GM21619 (cell line): ENCODE measurements at regions not wholly inside any gene's neighbourhood (a gene's known extent, or its start where the extent isn't known, plus 50 kb on each side); places are given as distances from the start of the nearest gene placed in this dataset.

ENCODE experiments used
- ATAC-seq: cut with Tn5 transposase; IDR thresholded peaks from one replicate; pipeline ENCODE4 v1.9.1; 2021; ENCODE audit not compliant: unreplicated experiment

GRCh38 chr13:63436325-63436668 lies 2020.6 kb upstream of the PCDH20 start:
- ATAC-seq = no peak

- no peak for ATAC-seq
These were observed 2020.1 kb upstream of the PCDH20 start for GRCh38 chr13:63435667-63436324.

- no peak for ATAC-seq
These were observed 2018.0 kb upstream of the PCDH20 start for GRCh38 chr13:63433546-63434150.

- no peak for ATAC-seq
These were observed 2011.5 kb upstream of the PCDH20 start for GRCh38 chr13:63427170-63427569.

GRCh38 chr13:63425131-63425530 lies 2009.5 kb upstream of the PCDH20 start:
- no peak for ATAC-seq

GRCh38 chr13:63421123-63421522 lies 2005.5 kb upstream of the PCDH20 start:
- no peak for ATAC-seq

GRCh38 chr13:63420685-63421084 lies 2005.0 kb upstream of the PCDH20 start:
- ATAC-seq = no peak

GRCh38 chr13:63414247-63414646 lies 1998.6 kb upstream of the PCDH20 start:
- no peak for ATAC-seq

GRCh38 chr13:63409791-63410351 lies 1994.2 kb upstream of the PCDH20 start:
- ATAC-seq = no peak

- ATAC-seq = no peak
These were observed 1992.9 kb upstream of the PCDH20 start for GRCh38 chr13:63408331-63409189.

- no peak for ATAC-seq
These were observed 1988.1 kb upstream of the PCDH20 start for GRCh38 chr13:63403733-63404132.

GRCh38 chr13:63396746-63397145 lies 1981.1 kb upstream of the PCDH20 start:
- no peak for ATAC-seq

- no peak for ATAC-seq
These were observed 1977.5 kb upstream of the PCDH20 start for GRCh38 chr13:63393112-63393511.

GRCh38 chr13:63389756-63390155 lies 1974.1 kb upstream of the PCDH20 start:
- ATAC-seq = no peak

- no peak for ATAC-seq
These were observed 1965.6 kb upstream of the PCDH20 start for GRCh38 chr13:63381078-63381859.

- ATAC-seq = no peak
These were observed 1962.3 kb upstream of the PCDH20 start for GRCh38 chr13:63377986-63378385.

- ATAC-seq = no peak
These were observed 1954.5 kb upstream of the PCDH20 start for GRCh38 chr13:63370101-63370500.

- ATAC-seq = no peak
These were observed 1952.0 kb upstream of the PCDH20 start for GRCh38 chr13:63367522-63368198.

GRCh38 chr13:63364159-63364558 lies 1948.5 kb upstream of the PCDH20 start:
- no peak for ATAC-seq

- ATAC-seq = no peak
These were observed 1935.9 kb upstream of the PCDH20 start for GRCh38 chr13:63351533-63351932.
